Cardiac muscle cell (in vitro differentiated cells and primary cell): ENCODE measurements at regions not wholly inside any gene's neighbourhood (a gene's known extent, or its start where the extent isn't known, plus 50 kb on each side); places are given as distances from the start of the nearest gene placed in this dataset.

Experiments used
- DNase-seq, 2 donors: peaks; one replicate each; pipeline versions ENCODE4 v3.0.0 to v3.0.0-alpha.2; 2010 to 2017; ENCODE audit warnings: low read depth in 1 of 2, low spot score in 1 of 2
- H3K27ac ChIP-seq: fragments of 200-600 bp; sonication (generic); 2 replicates; pipeline ENCODE4 v1.5.1; 2016
- H3K27me3 ChIP-seq: fragments of 200-600 bp; sonication (generic); 2 replicates; pipeline ENCODE4 v1.6.0; 2016; ENCODE audit warnings: control low read depth
- H3K36me3 ChIP-seq: fragments of 200-600 bp; sonication (generic); 2 replicates; pipeline ENCODE4 v1.5.1; 2016; ENCODE audit warnings: control low read depth
- H3K4me1 ChIP-seq: fragments of 200-600 bp; sonication (generic); 2 replicates; pipeline ENCODE4 v1.8.1; 2017; ENCODE audit warnings: low read depth, mild to moderate bottlenecking, mixed run types
- H3K4me3 ChIP-seq: fragments of 200-600 bp; sonication (generic); 2 replicates; pipeline ENCODE4 v1.5.1; 2016; ENCODE audit warnings: mild to moderate bottlenecking
- H3K9me3 ChIP-seq: fragments of 200-600 bp; sonication (generic); 2 replicates; pipeline ENCODE4 v1.5.1; 2017; ENCODE audit warnings: low read depth, mild to moderate bottlenecking, control low read depth
- TF ChIP-seq, protein P1 (sequence below): IDR thresholded peaks from 2 replicates; pipeline ENCODE4 v1.5.1; 2012; ENCODE audit warnings: low read depth, mild to moderate bottlenecking, low read length

DNA sequence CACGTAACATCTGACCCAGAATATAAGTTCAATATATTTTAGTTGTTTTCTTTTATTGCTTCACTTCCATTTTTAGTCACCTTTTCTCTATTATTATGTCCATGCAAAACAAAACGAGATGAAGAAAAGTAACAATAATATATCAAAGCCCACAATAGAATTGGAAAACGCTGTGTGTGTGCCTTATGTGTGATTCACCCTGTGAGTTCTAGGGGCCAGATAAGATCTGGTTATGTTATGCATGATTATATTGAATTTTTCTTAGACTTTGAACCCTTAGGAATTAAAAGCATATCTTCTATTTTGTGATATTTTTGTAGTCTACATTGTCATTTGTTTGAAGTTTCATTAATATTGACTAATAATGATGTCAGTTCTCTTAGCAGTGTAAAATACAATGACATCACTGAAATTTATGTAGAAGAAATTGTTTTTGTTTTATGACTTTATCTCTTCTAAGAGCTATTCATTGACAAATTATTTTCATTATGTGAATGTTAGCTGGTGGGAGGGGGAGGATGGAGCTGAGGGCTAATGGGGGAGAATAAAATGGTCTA is 243.6 kb downstream of the TFAP2B start:
- Histone ChIP-seq H3K9me3 (no peaks in the 10 kb centered on the region), H3K27ac (no peak overlapping the region), H3K4me1 (no peaks in the 10 kb centered on the region), H3K36me3 (no peaks in the 10 kb centered on the region), H3K27me3 (no peaks in the 10 kb centered on the region), H3K4me3 (no peak overlapping the region)
- TF ChIP-seq, protein P1, sequence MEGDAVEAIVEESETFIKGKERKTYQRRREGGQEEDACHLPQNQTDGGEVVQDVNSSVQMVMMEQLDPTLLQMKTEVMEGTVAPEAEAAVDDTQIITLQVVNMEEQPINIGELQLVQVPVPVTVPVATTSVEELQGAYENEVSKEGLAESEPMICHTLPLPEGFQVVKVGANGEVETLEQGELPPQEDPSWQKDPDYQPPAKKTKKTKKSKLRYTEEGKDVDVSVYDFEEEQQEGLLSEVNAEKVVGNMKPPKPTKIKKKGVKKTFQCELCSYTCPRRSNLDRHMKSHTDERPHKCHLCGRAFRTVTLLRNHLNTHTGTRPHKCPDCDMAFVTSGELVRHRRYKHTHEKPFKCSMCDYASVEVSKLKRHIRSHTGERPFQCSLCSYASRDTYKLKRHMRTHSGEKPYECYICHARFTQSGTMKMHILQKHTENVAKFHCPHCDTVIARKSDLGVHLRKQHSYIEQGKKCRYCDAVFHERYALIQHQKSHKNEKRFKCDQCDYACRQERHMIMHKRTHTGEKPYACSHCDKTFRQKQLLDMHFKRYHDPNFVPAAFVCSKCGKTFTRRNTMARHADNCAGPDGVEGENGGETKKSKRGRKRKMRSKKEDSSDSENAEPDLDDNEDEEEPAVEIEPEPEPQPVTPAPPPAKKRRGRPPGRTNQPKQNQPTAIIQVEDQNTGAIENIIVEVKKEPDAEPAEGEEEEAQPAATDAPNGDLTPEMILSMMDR: no peak
- DNase-seq: no peak

DNA sequence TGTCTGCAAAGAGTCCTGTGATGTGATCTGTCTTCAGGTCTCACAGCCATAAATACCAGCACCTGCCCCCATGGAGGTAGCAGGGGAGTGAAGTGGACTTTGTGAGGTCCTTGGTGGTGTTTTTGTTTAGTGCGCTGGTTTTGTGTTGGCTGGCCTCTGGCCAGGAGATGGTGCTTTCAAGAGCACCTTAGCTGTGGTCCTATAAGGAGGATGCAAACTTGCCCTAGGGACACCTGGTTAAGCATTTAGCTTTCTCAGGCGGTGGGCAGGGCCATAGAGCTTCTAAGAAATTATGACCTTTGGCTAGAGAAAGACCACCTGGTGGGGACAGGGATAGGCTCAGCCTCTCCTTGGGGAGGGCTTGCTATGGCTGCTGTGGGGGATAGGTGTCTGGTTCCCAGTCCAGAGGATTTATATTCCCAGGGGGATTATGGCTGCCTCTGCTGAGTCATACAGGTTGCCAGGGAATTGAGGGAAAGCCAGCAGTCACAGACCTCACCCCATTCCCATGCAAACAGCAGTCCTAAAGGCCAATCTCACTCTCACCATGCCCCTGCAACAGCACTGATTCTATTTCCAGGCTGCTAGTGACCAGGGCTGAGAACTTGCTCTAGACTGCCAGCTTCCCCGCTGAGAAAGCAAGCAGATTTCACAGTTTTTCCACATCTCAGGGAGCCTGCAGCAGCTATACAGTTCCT is 259.3 kb downstream of the TFAP2B start:
- no peaks in the 10 kb centered on the region for H3K4me1 ChIP-seq
- DNase-seq: no peak
- no peaks in the 10 kb centered on the region for H3K36me3 ChIP-seq
- no peak overlapping the region for H3K27ac ChIP-seq
- no peak overlapping the region for H3K4me3 ChIP-seq
- TF ChIP-seq, protein P1: no peak
- no peaks in the 10 kb centered on the region for H3K9me3 ChIP-seq
- H3K27me3 ChIP-seq: no peaks in the 10 kb centered on the region

DNA sequence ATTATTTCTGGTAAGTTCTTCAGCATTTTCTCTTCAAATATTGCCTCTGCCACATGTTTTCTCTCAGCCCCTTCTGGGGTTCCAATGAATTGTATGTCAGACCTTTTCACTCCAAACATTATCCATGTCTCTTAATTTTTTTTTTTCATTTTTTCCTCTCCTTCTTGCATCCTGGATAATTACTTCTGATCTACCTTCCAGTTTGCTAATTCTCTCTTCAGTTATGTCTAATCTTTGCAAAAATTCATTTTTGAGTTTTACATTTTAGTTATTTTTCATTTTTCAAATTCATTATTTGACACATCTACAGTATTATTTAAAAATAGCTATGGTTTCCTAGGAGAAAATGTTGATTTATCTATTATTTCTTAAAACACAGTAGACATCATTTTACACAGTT is 271.7 kb downstream of the TFAP2B start:
- no peak for DNase-seq
- TF ChIP-seq, protein P1: no peak
- Histone ChIP-seq H3K27ac (no peak overlapping the region), H3K27me3 (no peaks in the 10 kb centered on the region), H3K4me3 (no peak overlapping the region), H3K9me3 (no peaks in the 10 kb centered on the region), H3K36me3 (no peaks in the 10 kb centered on the region), H3K4me1 (no peaks in the 10 kb centered on the region)

DNA sequence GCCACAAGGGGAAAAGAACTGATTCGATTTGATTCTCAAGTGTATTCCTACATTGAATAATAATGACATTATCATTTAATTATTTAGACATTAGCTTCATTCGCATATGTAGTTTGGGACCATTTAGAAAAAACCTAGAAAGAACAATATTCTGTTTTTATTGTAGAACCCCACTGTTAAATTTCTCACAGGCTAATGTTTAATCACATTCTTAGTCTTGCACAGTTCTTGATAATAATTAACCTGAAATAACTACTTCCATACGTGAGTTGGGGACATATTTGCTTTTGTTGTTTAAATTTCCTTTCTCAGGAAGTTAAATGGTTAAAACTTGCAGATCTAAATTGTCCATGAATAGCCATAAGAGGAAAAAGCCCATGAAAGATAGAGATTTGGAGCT is 275.2 kb downstream of the TFAP2B start:
- TF ChIP-seq, protein P1: no peak
- DNase-seq: no peak
- no peaks in the 10 kb centered on the region for H3K9me3 ChIP-seq
- no peak overlapping the region for H3K4me3 ChIP-seq
- H3K27me3 ChIP-seq: no peaks in the 10 kb centered on the region
- no peaks in the 10 kb centered on the region for H3K36me3 ChIP-seq
- H3K4me1 ChIP-seq: no peaks in the 10 kb centered on the region
- no peak overlapping the region for H3K27ac ChIP-seq

DNA sequence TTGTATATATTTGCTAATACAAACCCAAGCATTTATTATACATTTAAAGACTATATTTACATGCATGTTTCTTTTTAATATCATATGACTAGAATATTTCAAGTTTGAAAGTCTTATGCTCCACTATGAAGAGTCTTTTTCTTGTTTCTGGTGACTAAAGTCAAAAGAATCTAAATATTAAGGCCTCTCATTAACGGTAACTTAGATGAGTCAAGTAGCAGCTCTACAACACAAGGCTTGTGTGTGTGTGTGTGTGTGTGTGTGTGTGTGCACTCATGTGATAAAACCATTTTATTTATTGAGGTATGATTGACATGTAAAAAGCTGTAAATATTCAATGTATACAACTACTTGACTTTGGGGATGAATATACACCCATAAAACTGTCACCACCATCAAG is 275.6 kb downstream of the TFAP2B start:
- no peaks in the 10 kb centered on the region for H3K36me3 ChIP-seq
- DNase-seq: no peak
- no peak overlapping the region for H3K27ac ChIP-seq
- TF ChIP-seq, protein P1: no peak
- no peaks in the 10 kb centered on the region for H3K9me3 ChIP-seq
- no peak overlapping the region for H3K4me3 ChIP-seq
- no peaks in the 10 kb centered on the region for H3K4me1 ChIP-seq
- no peaks in the 10 kb centered on the region for H3K27me3 ChIP-seq
